Activated CD4-positive, alpha-beta T cell treated with anti-CD3 and anti-CD28 coated beads for 48 hours (primary cell): ENCODE measurements at regions not wholly inside any gene's neighbourhood (a gene's known extent, or its start where the extent isn't known, plus 50 kb on each side); places are given as distances from the start of the nearest gene placed in this dataset.
"Not testable (repeated sequence)": the region's sequence is repeated elsewhere in the genome, so short reads cannot be mapped to it uniquely, and the experiment has no call there.

Experiments
- DNase-seq: peaks from one replicate; pipeline ENCODE4 v3.0.0-alpha.2; 2020

GRCh38 chr1:239952348-239953308 lies 139.1 kb upstream of the FMN2 start:
- peak; percentile 34 for DNase-seq

- DNase-seq = no peak
These were observed 136.8 kb upstream of the FMN2 start for GRCh38 chr1:239954836-239955235.

- no peak for DNase-seq
These were observed 136.3 kb upstream of the FMN2 start for GRCh38 chr1:239955431-239955830.

- no peak for DNase-seq
These were observed 135.4 kb upstream of the FMN2 start for GRCh38 chr1:239956263-239956662.

GRCh38 chr1:239958063-239958462 lies 133.6 kb upstream of the FMN2 start:
- no peak for DNase-seq

- no peak for DNase-seq
These were observed 131.3 kb upstream of the FMN2 start for GRCh38 chr1:239960366-239960765.

- no peak for DNase-seq
These were observed 127.8 kb upstream of the FMN2 start for GRCh38 chr1:239963856-239964255.

GRCh38 chr1:239976130-239976968 lies 115.3 kb upstream of the FMN2 start:
- DNase-seq = peak; percentile 60

- DNase-seq = no peak
These were observed 114.3 kb upstream of the FMN2 start for GRCh38 chr1:239977416-239977815.

- no peak for DNase-seq
These were observed 112.2 kb upstream of the FMN2 start for GRCh38 chr1:239979456-239979855.

- no peak for DNase-seq
These were observed 108.9 kb upstream of the FMN2 start for GRCh38 chr1:239982762-239983161.

- no peak for DNase-seq
These were observed 106.6 kb upstream of the FMN2 start for GRCh38 chr1:239985044-239985443.

- peak; percentile 50 for DNase-seq
These were observed 104.5 kb upstream of the FMN2 start for GRCh38 chr1:239987103-239987745.

GRCh38 chr1:239989990-239990389 lies 101.7 kb upstream of the FMN2 start:
- DNase-seq = no peak

GRCh38 chr1:239992566-239992965 lies 99.1 kb upstream of the FMN2 start:
- not testable (repeated sequence) for DNase-seq

GRCh38 chr1:239993366-239993765 lies 98.3 kb upstream of the FMN2 start:
- no peak for DNase-seq

- no peak for DNase-seq
These were observed 96.4 kb upstream of the FMN2 start for GRCh38 chr1:239995281-239995680.

GRCh38 chr1:239997160-239997514 lies 94.5 kb upstream of the FMN2 start:
- DNase-seq = no peak

GRCh38 chr1:239997515-239998311 lies 94.0 kb upstream of the FMN2 start:
- peak; percentile 26 for DNase-seq

- no peak for DNase-seq
These were observed 93.4 kb upstream of the FMN2 start for GRCh38 chr1:239998312-239998649.

GRCh38 chr1:239999170-239999569 lies 92.5 kb upstream of the FMN2 start:
- DNase-seq = no peak

- no peak for DNase-seq
These were observed 91.0 kb upstream of the FMN2 start for GRCh38 chr1:240000634-240001033.
